ENCODE measurements at regions not wholly inside any gene's neighbourhood (a gene's known extent, or its start where the extent isn't known, plus 50 kb on each side); places are given as distances from the start of the nearest gene placed in this dataset.

GRCh38 chr6:114520976-114521375 lies 178.2 kb upstream of the HS3ST5 start:
- DNase-seq: no peak

- DNase-seq: no peak
These were observed 171.3 kb upstream of the HS3ST5 start for GRCh38 chr6:114514170-114514569.

- no peak for DNase-seq
These were observed 128.6 kb upstream of the HS3ST5 start for GRCh38 chr6:114471450-114471849.

GRCh38 chr6:114467931-114468330 lies 125.1 kb upstream of the HS3ST5 start:
- DNase-seq: no peak

- DNase-seq: no peak
These were observed 122.7 kb upstream of the HS3ST5 start for GRCh38 chr6:114465511-114465910.

GRCh38 chr6:114453737-114454276 lies 111.0 kb upstream of the HS3ST5 start:
- no peak for DNase-seq

- DNase-seq: no peak
These were observed 110.1 kb upstream of the HS3ST5 start for GRCh38 chr6:114452785-114453401.

GRCh38 chr6:114450631-114451030 lies 107.8 kb upstream of the HS3ST5 start:
- no peak for DNase-seq

GRCh38 chr6:114449659-114450058 lies 106.8 kb upstream of the HS3ST5 start:
- no peak for DNase-seq

- DNase-seq: no peak
These were observed 103.5 kb upstream of the HS3ST5 start for GRCh38 chr6:114446342-114446741.

- no peak for DNase-seq
These were observed 103.0 kb upstream of the HS3ST5 start for GRCh38 chr6:114445846-114446245.

- DNase-seq: no peak
These were observed 96.6 kb upstream of the HS3ST5 start for GRCh38 chr6:114439411-114439810.

- DNase-seq: no peak
These were observed 94.4 kb upstream of the HS3ST5 start for GRCh38 chr6:114437235-114437634.

GRCh38 chr6:114436691-114437090 lies 93.9 kb upstream of the HS3ST5 start:
- DNase-seq: no peak

- no peak for DNase-seq
These were observed 93.2 kb upstream of the HS3ST5 start for GRCh38 chr6:114435985-114436384.

GRCh38 chr6:114432400-114432799 lies 89.6 kb upstream of the HS3ST5 start:
- DNase-seq: no peak

GRCh38 chr6:114431641-114432040 lies 88.8 kb upstream of the HS3ST5 start:
- no peak for DNase-seq

- no peak for DNase-seq
These were observed 87.8 kb upstream of the HS3ST5 start for GRCh38 chr6:114430534-114431124.

GRCh38 chr6:114428341-114428740 lies 85.5 kb upstream of the HS3ST5 start:
- DNase-seq: no peak

- DNase-seq: no peak
These were observed 78.4 kb upstream of the HS3ST5 start for GRCh38 chr6:114421199-114421598.

GRCh38 chr6:114419175-114419574 lies 76.4 kb upstream of the HS3ST5 start:
- DNase-seq: no peak

GRCh38 chr6:114418304-114418972 lies 75.6 kb upstream of the HS3ST5 start:
- no peak for DNase-seq

GRCh38 chr6:114407426-114408035 lies 64.7 kb upstream of the HS3ST5 start:
- DNase-seq: no peak

Data from right hindlimb (tissue), 1 donor.